ENCODE measurements at regions not wholly inside any gene's neighbourhood (a gene's known extent, or its start where the extent isn't known, plus 50 kb on each side); places are given as distances from the start of the nearest gene placed in this dataset.

GRCh38 chr5:98606961-98607360 is 166.5 kb upstream of the RGMB start:
- no peak for TF ChIP-seq CTCF (IDR thresholded peaks at IDR 0.05; ENCODE audit: unreplicated experiment)
- ChIA-PET CTCF (interaction anchor here (0.6 kb wide), 1 partner anchor 35 kb away, joined by 3 read pairs; no protein-coding TSS in a partner anchor), POLR2A (interaction anchor here (0.6 kb wide), 1 partner anchor 545 kb away, joined by 3 read pairs; no protein-coding TSS in a partner anchor)
- intact Hi-C loops (cut with micrococcal nuclease), result no loop called here
- BruUV-seq (replicated peaks), result no TSS peak
- Mint-ChIP-seq H3K9me3 (ENCODE audit: unreplicated experiment) (peaks cover 2% of the 10 kb centered on the region), H3K36me3 (ENCODE audit: insufficient read depth, unreplicated experiment) (no peaks in the 10 kb centered on the region), H3K4me3 (ENCODE audit: unreplicated experiment) (no peak overlapping the region), H3K27ac (ENCODE audit: low read depth, unreplicated experiment) (no peak overlapping the region), H3K4me1 (ENCODE audit: insufficient read depth, unreplicated experiment) (no peaks in the 10 kb centered on the region), H3K27me3 (ENCODE audit: insufficient read depth, unreplicated experiment) (peaks cover 11% of the 10 kb centered on the region)
- no peak for DNase-seq (ENCODE audit: unreplicated experiment)

- ChIA-PET POLR2A (interaction anchor here (0.6 kb wide), 1 partner anchor 396 kb away, joined by 3 read pairs; no protein-coding TSS in a partner anchor), CTCF (interaction anchor here (0.7 kb wide), 1 partner anchor 1074 kb away, joined by 3 read pairs; no protein-coding TSS in a partner anchor)
- intact Hi-C loops (cut with micrococcal nuclease), result no loop called here
- no peak overlapping the region for H3K27ac Mint-ChIP-seq (ENCODE audit: low read depth, unreplicated experiment)
- DNase-seq (ENCODE audit: unreplicated experiment), result no peak
- no TSS peak for BruUV-seq (replicated peaks)
- peaks cover 11% of the 10 kb centered on the region for H3K27me3 Mint-ChIP-seq (ENCODE audit: insufficient read depth, unreplicated experiment)
- H3K9me3 Mint-ChIP-seq (ENCODE audit: unreplicated experiment), result no peaks in the 10 kb centered on the region
- no peaks in the 10 kb centered on the region for H3K36me3 Mint-ChIP-seq (ENCODE audit: insufficient read depth, unreplicated experiment)
- TF ChIP-seq CTCF (IDR thresholded peaks at IDR 0.05; ENCODE audit: unreplicated experiment), result no peak
- no peaks in the 10 kb centered on the region for H3K4me1 Mint-ChIP-seq (ENCODE audit: insufficient read depth, unreplicated experiment)
- H3K4me3 Mint-ChIP-seq (ENCODE audit: unreplicated experiment), result no peak overlapping the region
These were observed 165.4 kb upstream of the RGMB start for GRCh38 chr5:98608052-98608451.

- Mint-ChIP-seq H3K4me1 (ENCODE audit: insufficient read depth, unreplicated experiment) (no peaks in the 10 kb centered on the region), H3K36me3 (ENCODE audit: insufficient read depth, unreplicated experiment) (no peaks in the 10 kb centered on the region), H3K27me3 (ENCODE audit: insufficient read depth, unreplicated experiment) (peaks cover 10% of the 10 kb centered on the region), H3K4me3 (ENCODE audit: unreplicated experiment) (no peak overlapping the region), H3K9me3 (ENCODE audit: unreplicated experiment) (no peaks in the 10 kb centered on the region), H3K27ac (ENCODE audit: low read depth, unreplicated experiment) (no peak overlapping the region)
- DNase-seq (ENCODE audit: unreplicated experiment), result no peak
- BruUV-seq (replicated peaks), result no TSS peak
- POLR2A ChIA-PET, result no interaction called here
- TF ChIP-seq CTCF (IDR thresholded peaks at IDR 0.05; ENCODE audit: unreplicated experiment), result no peak
- intact Hi-C loops (cut with micrococcal nuclease), result no loop called here
- CTCF ChIA-PET, result interaction anchor here (0.6 to 0.9 kb wide), 2 partner anchors 154 to 181 kb away, joined by 3 read pairs; no protein-coding TSS in a partner anchor
These were observed 159.1 kb upstream of the RGMB start for GRCh38 chr5:98614341-98614740.

- no TSS peak for BruUV-seq (replicated peaks)
- no peak overlapping the region for H3K4me3 Mint-ChIP-seq (ENCODE audit: unreplicated experiment)
These were observed 151.6 kb upstream of the RGMB start for GRCh38 chr5:98621821-98622220.

More at GRCh38 chr5:98621821-98622220, 151.6 kb upstream of the RGMB start:
- no peak overlapping the region for H3K27ac Mint-ChIP-seq (ENCODE audit: low read depth, unreplicated experiment)
- DNase-seq (ENCODE audit: unreplicated experiment), result no peak
- ChIA-PET POLR2A (no interaction called here), CTCF (no interaction called here)
- TF ChIP-seq CTCF (IDR thresholded peaks at IDR 0.05; ENCODE audit: unreplicated experiment), result no peak
- intact Hi-C loops (cut with micrococcal nuclease), result no loop called here
- no peaks in the 10 kb centered on the region for H3K9me3 Mint-ChIP-seq (ENCODE audit: unreplicated experiment)
- no peaks in the 10 kb centered on the region for H3K36me3 Mint-ChIP-seq (ENCODE audit: insufficient read depth, unreplicated experiment)
- no peaks in the 10 kb centered on the region for H3K4me1 Mint-ChIP-seq (ENCODE audit: insufficient read depth, unreplicated experiment)
- H3K27me3 Mint-ChIP-seq (ENCODE audit: insufficient read depth, unreplicated experiment), result no peaks in the 10 kb centered on the region
